Spleen (tissue), 11 donors: ENCODE measurements at regions not wholly inside any gene's neighbourhood (a gene's known extent, or its start where the extent isn't known, plus 50 kb on each side); places are given as distances from the start of the nearest gene placed in this dataset.

Source experiments
- DNase-seq: peaks from one replicate; pipeline ENCODE4 v3.0.0-alpha.2; 2020
- H3K27ac ChIP-seq, 8 donors: fragments of 200-600 bp; sonication (generic) in 7 of 8; 1 replicate in 4 of 8; 2 replicates in 4 of 8; pipeline versions ENCODE4 v1.5.0 to v1.8.0; 2016 to 2021; ENCODE audit warnings: inconsistent platforms in 4 of 8, mild to moderate bottlenecking in 4 of 8, moderate library complexity in 1 of 8
- H3K27me3 ChIP-seq, 7 donors: fragments of 200-600 bp; sonication (generic) in 6 of 7; replicated peaks in 1 of 7; 1 replicate in 4 of 7; 2 replicates in 3 of 7; pipeline versions ENCODE4 v1.5.0 to v1.8.0; 2016 to 2021; ENCODE audit warnings: inconsistent platforms in 3 of 7, mild to moderate bottlenecking in 1 of 7
- H3K36me3 ChIP-seq, 6 donors: fragments of 200-600 bp; sonication (generic) in 5 of 6; 1 replicate in 4 of 6; 2 replicates in 2 of 6; pipeline versions ENCODE4 v1.5.0 to v1.8.0; 2016 to 2021; ENCODE audit warnings: inconsistent platforms in 2 of 6
- H3K4me1 ChIP-seq, 6 donors: fragments of 200-600 bp; sonication (generic) in 5 of 6; 1 replicate in 3 of 6; 2 replicates in 3 of 6; pipeline versions ENCODE4 v1.5.0 to v1.8.0; 2016 to 2021; ENCODE audit warnings: inconsistent platforms in 3 of 6
- H3K4me3 ChIP-seq, 8 donors: fragments of 200-600 bp; sonication (generic) in 7 of 8; 1 replicate in 4 of 8; 2 replicates in 4 of 8; pipeline versions ENCODE4 v1.5.0 to v1.8.0; 2016 to 2021; ENCODE audit warnings: inconsistent platforms in 4 of 8, mild to moderate bottlenecking in 4 of 8, moderate library complexity in 2 of 8
- H3K9me3 ChIP-seq, 8 donors: fragments of 200-600 bp; sonication (generic) in 7 of 8; 1 replicate in 4 of 8; 2 replicates in 4 of 8; pipeline versions ENCODE4 v1.5.0 to v1.8.0; 2016 to 2021; ENCODE audit warnings: inconsistent platforms in 4 of 8
- POLR2A ChIP-seq, 3 donors: fragments of 450-650 bp; IDR thresholded peaks; one replicate each; pipeline ENCODE4 v1.5.1; 2017; ENCODE audit warnings: antibody characterized with exemption in 3 of 3, mild to moderate bottlenecking in 1 of 3
- POLR2AphosphoS5 ChIP-seq, 3 donors: sonication (generic); formaldehyde crosslinking; IDR thresholded peaks; one replicate each; pipeline ENCODE4 v1.5.1; 2017; ENCODE audit warnings: antibody characterized with exemption in 3 of 3
- WGBS, 5 donors: extraction: QIAGEN DNeasy Blood & Tissue Kit in 3 of 5; methylation state at CpG; one replicate each; pipeline versions ENCODE4 v1.1.5 to v1.1.7; 2013 to 2018; 5-methylcytosine and 5-hydroxymethylcytosine counted together
- intact Hi-C: fragments of 100-400 bp; cut with DNase I; formaldehyde crosslinking; loops from one replicate; pipeline ENCODE4 v1.15.0; 2023; ENCODE audit warnings: low total_unique reads
- TF ChIP-seq, protein P1 (sequence below), 11 experiments: fragments of 200-600 bp in 7 of 11; fragments of 450-650 bp in 4 of 11; sonication (generic) in 4 of 11; IDR thresholded peaks in 8 of 11; conservative IDR thresholded peaks in 3 of 11; 1 replicate in 7 of 11; 2 replicates in 4 of 11; pipeline versions ENCODE4 v1.4.0 to v1.8.0; 2016 to 2021; ENCODE audit warnings: antibody characterized with exemption in 11 of 11, inconsistent platforms in 4 of 11, mild to moderate bottlenecking in 1 of 11
- donor health status: healthy with polysubstance abuse.
- donor health status: DM: no; HTN: no; CAD: no; lungs with moderate emphysema.
- donor health status: DM: no; HTN: no; CAD: no.
- donor health status: Bipolar disorder and iron deficiency.
- donor health status: healthy.
- donor health status: DM: no; HTN: no; CAD: no.
- donor health status: DM: yes; HTN: yes; CAD: no.

DNA sequence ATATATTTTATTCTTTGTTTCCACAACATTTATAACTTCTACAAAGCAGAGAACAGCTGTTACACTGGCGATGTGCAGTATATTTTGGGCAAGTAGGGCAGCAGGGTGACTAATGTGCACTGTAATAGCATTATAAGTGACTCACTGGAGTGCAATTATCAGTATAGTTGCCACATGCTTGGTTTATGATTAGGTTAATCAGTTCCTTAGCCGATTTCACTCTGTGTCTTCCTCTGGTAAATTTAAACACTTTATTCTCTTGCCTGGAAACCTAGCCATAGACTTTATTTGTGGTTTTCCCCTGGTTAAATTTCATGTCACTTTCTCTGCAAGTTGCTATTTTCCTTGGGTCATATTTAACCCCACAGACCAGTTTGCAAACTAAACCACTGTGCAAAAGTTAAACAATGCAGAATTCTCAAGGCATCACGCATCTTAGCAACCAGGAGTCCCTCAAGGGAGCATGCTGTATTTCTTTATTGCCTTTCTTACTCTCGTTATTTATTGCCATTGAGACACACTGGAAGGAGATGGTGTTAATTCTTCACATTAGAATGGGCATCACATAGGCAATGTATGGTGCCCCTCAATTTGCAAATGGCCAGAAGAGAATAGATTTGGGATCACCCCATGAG, 690.2 kb upstream of the DPPA4 start:
- Histone ChIP-seq H3K27ac (no peak overlapping the region), H3K9me3 (peaks cover 0 to 5% (median 0%) of the 10 kb centered on the region in 8 donors), H3K4me3 (no peak overlapping the region), H3K27me3 (no peaks in the 10 kb centered on the region), H3K36me3 (no peaks in the 10 kb centered on the region), H3K4me1 (no peaks in the 10 kb centered on the region)
- TF ChIP-seq POLR2AphosphoS5 (IDR thresholded peaks at IDR 0.05) = no peak
- TF ChIP-seq, protein P1, sequence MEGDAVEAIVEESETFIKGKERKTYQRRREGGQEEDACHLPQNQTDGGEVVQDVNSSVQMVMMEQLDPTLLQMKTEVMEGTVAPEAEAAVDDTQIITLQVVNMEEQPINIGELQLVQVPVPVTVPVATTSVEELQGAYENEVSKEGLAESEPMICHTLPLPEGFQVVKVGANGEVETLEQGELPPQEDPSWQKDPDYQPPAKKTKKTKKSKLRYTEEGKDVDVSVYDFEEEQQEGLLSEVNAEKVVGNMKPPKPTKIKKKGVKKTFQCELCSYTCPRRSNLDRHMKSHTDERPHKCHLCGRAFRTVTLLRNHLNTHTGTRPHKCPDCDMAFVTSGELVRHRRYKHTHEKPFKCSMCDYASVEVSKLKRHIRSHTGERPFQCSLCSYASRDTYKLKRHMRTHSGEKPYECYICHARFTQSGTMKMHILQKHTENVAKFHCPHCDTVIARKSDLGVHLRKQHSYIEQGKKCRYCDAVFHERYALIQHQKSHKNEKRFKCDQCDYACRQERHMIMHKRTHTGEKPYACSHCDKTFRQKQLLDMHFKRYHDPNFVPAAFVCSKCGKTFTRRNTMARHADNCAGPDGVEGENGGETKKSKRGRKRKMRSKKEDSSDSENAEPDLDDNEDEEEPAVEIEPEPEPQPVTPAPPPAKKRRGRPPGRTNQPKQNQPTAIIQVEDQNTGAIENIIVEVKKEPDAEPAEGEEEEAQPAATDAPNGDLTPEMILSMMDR (IDR thresholded peaks at IDR 0.05 in 8 of 11, conservative IDR thresholded peaks at IDR 0.05 in 3 of 11) = no peak
- TF ChIP-seq POLR2A (IDR thresholded peaks at IDR 0.05) = no peak
- intact Hi-C loops = no loop called here
- 70 to 85% (median 78%) methylated on average over 4 of the region's 4 CpGs for WGBS, 5 donors
- DNase-seq = no peak

DNA sequence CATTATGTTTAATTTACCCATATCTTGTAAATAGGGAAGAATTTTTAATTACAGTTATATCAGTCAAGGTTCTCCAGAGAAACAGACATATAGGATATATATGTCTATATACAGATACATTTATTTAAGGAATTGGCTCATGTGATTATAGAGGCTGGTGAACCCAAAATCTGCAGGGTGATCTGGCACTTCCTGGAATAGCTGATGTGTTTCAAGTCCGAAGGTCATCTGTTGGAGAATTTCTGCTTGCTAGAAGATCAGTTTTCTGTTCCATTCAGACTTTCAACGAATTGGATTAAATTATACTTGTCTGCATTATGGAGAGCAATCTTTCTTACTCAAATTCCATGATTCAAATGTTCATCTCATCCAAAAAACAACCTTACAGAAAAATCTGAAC, 694.6 kb upstream of the DPPA4 start:
- H3K36me3 ChIP-seq = no peaks in the 10 kb centered on the region
- H3K27me3 ChIP-seq = no peaks in the 10 kb centered on the region
- no peaks in the 10 kb centered on the region for H3K4me1 ChIP-seq
- H3K27ac ChIP-seq = no peak overlapping the region
- no peak for DNase-seq
- no peak overlapping the region for H3K4me3 ChIP-seq
- H3K9me3 ChIP-seq = no peaks in the 10 kb centered on the region
- TF ChIP-seq POLR2AphosphoS5 (IDR thresholded peaks at IDR 0.05) = no peak
- TF ChIP-seq POLR2A (IDR thresholded peaks at IDR 0.05) = no peak
- TF ChIP-seq, protein P1 (IDR thresholded peaks at IDR 0.05 in 8 of 11, conservative IDR thresholded peaks at IDR 0.05 in 3 of 11) = no peak
- intact Hi-C loops = no loop called here
- WGBS, 5 donors = 51 to 76% (median 64%) methylated on average over 2 of the region's 2 CpGs

DNA sequence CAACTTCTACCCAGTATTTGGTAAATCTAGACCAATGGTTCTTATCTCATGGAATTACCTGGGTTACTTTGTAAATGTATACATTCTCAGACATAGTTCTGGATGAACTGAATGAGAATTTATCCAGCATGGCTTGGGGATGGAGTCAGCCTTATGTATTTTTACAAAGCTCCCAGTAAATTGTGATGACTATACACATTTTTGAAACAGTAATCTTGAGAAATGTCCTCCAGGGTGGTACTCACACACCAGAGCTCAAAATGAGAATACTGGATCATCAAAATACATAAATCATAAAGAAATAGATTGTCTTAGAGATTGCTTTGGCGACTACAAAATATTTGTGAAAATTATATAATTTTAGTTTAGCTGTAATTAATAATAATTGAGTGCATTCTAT, 722.1 kb upstream of the DPPA4 start:
- Histone ChIP-seq H3K4me1 (no peaks in the 10 kb centered on the region), H3K4me3 (no peak overlapping the region), H3K27ac (no peak overlapping the region), H3K27me3 (no peaks in the 10 kb centered on the region), H3K9me3 (no peaks in the 10 kb centered on the region), H3K36me3 (no peaks in the 10 kb centered on the region)
- TF ChIP-seq POLR2AphosphoS5 (IDR thresholded peaks at IDR 0.05) = no peak
- TF ChIP-seq, protein P1 (IDR thresholded peaks at IDR 0.05 in 8 of 11, conservative IDR thresholded peaks at IDR 0.05 in 3 of 11) = no peak
- TF ChIP-seq POLR2A (IDR thresholded peaks at IDR 0.05) = no peak
- intact Hi-C loops = no loop called here
- 57 to 91% (median 85%) methylated on average over 1 of the region's 1 CpG for WGBS, 5 donors
- DNase-seq = no peak

DNA sequence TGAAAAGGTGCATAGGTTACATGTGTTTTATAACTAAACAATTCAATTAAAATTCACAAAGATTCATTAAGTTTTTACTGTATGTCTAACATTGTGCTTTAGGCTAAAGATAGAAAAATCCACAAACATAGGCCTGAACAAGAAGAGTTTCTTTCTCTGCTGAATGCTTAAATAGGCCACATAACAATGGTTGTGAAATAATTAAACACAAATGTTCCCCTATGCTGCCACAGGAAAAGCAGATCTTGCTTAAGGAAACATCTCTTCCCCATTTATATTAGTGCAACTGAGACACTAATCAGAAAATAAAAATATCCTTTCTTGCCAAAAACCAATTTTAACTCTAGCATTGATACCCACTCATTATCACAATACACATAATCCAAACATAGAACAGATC, 725.4 kb upstream of the DPPA4 start:
- Histone ChIP-seq H3K4me3 (no peak overlapping the region), H3K4me1 (no peaks in the 10 kb centered on the region), H3K27me3 (no peaks in the 10 kb centered on the region), H3K9me3 (no peaks in the 10 kb centered on the region), H3K27ac (no peak overlapping the region), H3K36me3 (no peaks in the 10 kb centered on the region)
- TF ChIP-seq, protein P1 (IDR thresholded peaks at IDR 0.05 in 8 of 11, conservative IDR thresholded peaks at IDR 0.05 in 3 of 11) = no peak
- no peak for TF ChIP-seq POLR2AphosphoS5 (IDR thresholded peaks at IDR 0.05)
- intact Hi-C loops = no loop called here
- DNase-seq = no peak
